ENCODE measurements at regions not wholly inside any gene's neighbourhood (a gene's known extent, or its start where the extent isn't known, plus 50 kb on each side); places are given as distances from the start of the nearest gene placed in this dataset.

- TF ChIP-seq CTCF (IDR thresholded peaks at IDR 0.05): no peak
- no peak for TF ChIP-seq EP300 (IDR thresholded peaks at IDR 0.05; ENCODE audit: low read depth)
- TF ChIP-seq POLR2A (IDR thresholded peaks at IDR 0.05): no peak
Observed at GRCh38 chr7:53661645-53662217, 626.3 kb downstream of the POM121L12 start.
